ENCODE measurements at regions not wholly inside any gene's neighbourhood (a gene's known extent, or its start where the extent isn't known, plus 50 kb on each side); places are given as distances from the start of the nearest gene placed in this dataset.
"Not testable (repeated sequence)": the region's sequence is repeated elsewhere in the genome, so short reads cannot be mapped to it uniquely, and the experiment has no call there.

GRCh38 chr22:25281675-25282345 lies 62.4 kb downstream of the CRYBB2 start:
- H3K27ac ChIP-seq (ENCODE audit: low read depth) = no peak overlapping the region
- H3K4me1 ChIP-seq (ENCODE audit: insufficient read depth) = no peaks in the 10 kb centered on the region
- WGBS = 7% methylated on average over 26 of the region's 26 CpGs
- no peaks in the 10 kb centered on the region for H3K36me3 ChIP-seq (ENCODE audit: insufficient read depth)
- no peak overlapping the region for H3K4me3 ChIP-seq (ENCODE audit: low read depth, low read length)
- no peak for DNase-seq (ENCODE audit: extremely low spot score)

GRCh38 chr22:25282346-25282670 lies 62.9 kb downstream of the CRYBB2 start:
- H3K4me1 ChIP-seq (ENCODE audit: insufficient read depth) = no peaks in the 10 kb centered on the region
- no peak overlapping the region for H3K4me3 ChIP-seq (ENCODE audit: low read depth, low read length)
- H3K27ac ChIP-seq (ENCODE audit: low read depth) = no peak overlapping the region
- no peak for DNase-seq (ENCODE audit: extremely low spot score)
- no peaks in the 10 kb centered on the region for H3K36me3 ChIP-seq (ENCODE audit: insufficient read depth)
- WGBS = under 1% methylated on average over 17 of the region's 17 CpGs

GRCh38 chr22:25282671-25283561 lies 63.5 kb downstream of the CRYBB2 start:
- Histone ChIP-seq H3K27ac (ENCODE audit: low read depth) (no peak overlapping the region), H3K4me1 (ENCODE audit: insufficient read depth) (no peaks in the 10 kb centered on the region), H3K36me3 (ENCODE audit: insufficient read depth) (no peaks in the 10 kb centered on the region), H3K4me3 (ENCODE audit: low read depth, low read length) (no peak overlapping the region)
- WGBS = 1% methylated on average over 91 of the region's 91 CpGs
- DNase-seq (ENCODE audit: extremely low spot score) = no peak

- H3K4me1 ChIP-seq (ENCODE audit: insufficient read depth); H3K4me3 ChIP-seq (ENCODE audit: low read depth, low read length); H3K36me3 ChIP-seq (ENCODE audit: insufficient read depth); DNase-seq (ENCODE audit: extremely low spot score); H3K27ac ChIP-seq (ENCODE audit: low read depth): not testable (repeated sequence)
- WGBS = 48% methylated on average over 5 of the region's 5 CpGs
Measured at GRCh38 chr22:25288481-25288880, 69.0 kb downstream of the CRYBB2 start.

- 78% methylated on average over 4 of the region's 4 CpGs for WGBS
- H3K4me3 ChIP-seq (ENCODE audit: low read depth, low read length); H3K27ac ChIP-seq (ENCODE audit: low read depth); DNase-seq (ENCODE audit: extremely low spot score); H3K36me3 ChIP-seq (ENCODE audit: insufficient read depth); H3K4me1 ChIP-seq (ENCODE audit: insufficient read depth): not testable (repeated sequence)
Measured at GRCh38 chr22:25301912-25302311, 82.5 kb downstream of the CRYBB2 start.

GRCh38 chr22:25309586-25309985 lies 90.1 kb downstream of the CRYBB2 start:
- H3K36me3 ChIP-seq (ENCODE audit: insufficient read depth); H3K27ac ChIP-seq (ENCODE audit: low read depth); DNase-seq (ENCODE audit: extremely low spot score); H3K4me1 ChIP-seq (ENCODE audit: insufficient read depth); H3K4me3 ChIP-seq (ENCODE audit: low read depth, low read length): not testable (repeated sequence)
- 15% methylated on average over 1 of the region's 4 CpGs for WGBS

GRCh38 chr22:25311924-25312323 lies 92.5 kb downstream of the CRYBB2 start:
- WGBS = 60% methylated on average over 2 of the region's 5 CpGs
- not testable (repeated sequence) for H3K36me3 ChIP-seq (ENCODE audit: insufficient read depth); H3K4me3 ChIP-seq (ENCODE audit: low read depth, low read length); H3K27ac ChIP-seq (ENCODE audit: low read depth); H3K4me1 ChIP-seq (ENCODE audit: insufficient read depth); DNase-seq (ENCODE audit: extremely low spot score)

GRCh38 chr22:25318081-25318823 lies 98.8 kb downstream of the CRYBB2 start:
- Histone ChIP-seq H3K27ac (ENCODE audit: low read depth) (no peak overlapping the region), H3K4me3 (ENCODE audit: low read depth, low read length) (no peak overlapping the region), H3K36me3 (ENCODE audit: insufficient read depth) (no peaks in the 10 kb centered on the region), H3K4me1 (ENCODE audit: insufficient read depth) (no peaks in the 10 kb centered on the region)
- 75% methylated on average over 15 of the region's 15 CpGs for WGBS
- no peak for DNase-seq (ENCODE audit: extremely low spot score)

GRCh38 chr22:25327018-25327755 lies 107.7 kb downstream of the CRYBB2 start:
- H3K4me3 ChIP-seq (ENCODE audit: low read depth, low read length) = no peak overlapping the region
- 80% methylated on average over 16 of the region's 17 CpGs for WGBS
- no peak for DNase-seq (ENCODE audit: extremely low spot score)
- no peaks in the 10 kb centered on the region for H3K36me3 ChIP-seq (ENCODE audit: insufficient read depth)
- H3K4me1 ChIP-seq (ENCODE audit: insufficient read depth) = no peaks in the 10 kb centered on the region
- H3K27ac ChIP-seq (ENCODE audit: low read depth) = no peak overlapping the region

GRCh38 chr22:25331050-25331449 lies 111.6 kb downstream of the CRYBB2 start:
- Histone ChIP-seq H3K4me1 (ENCODE audit: insufficient read depth) (no peaks in the 10 kb centered on the region), H3K4me3 (ENCODE audit: low read depth, low read length) (no peak overlapping the region), H3K36me3 (ENCODE audit: insufficient read depth) (no peaks in the 10 kb centered on the region), H3K27ac (ENCODE audit: low read depth) (no peak overlapping the region)
- no peak for DNase-seq (ENCODE audit: extremely low spot score)
- WGBS = 82% methylated on average over 4 of the region's 4 CpGs

GRCh38 chr22:25331911-25332310 lies 112.5 kb downstream of the CRYBB2 start:
- H3K36me3 ChIP-seq (ENCODE audit: insufficient read depth); H3K27ac ChIP-seq (ENCODE audit: low read depth); H3K4me1 ChIP-seq (ENCODE audit: insufficient read depth); DNase-seq (ENCODE audit: extremely low spot score); H3K4me3 ChIP-seq (ENCODE audit: low read depth, low read length): not testable (repeated sequence)
- 83% methylated on average over 5 of the region's 5 CpGs for WGBS

GRCh38 chr22:25332386-25332785 lies 112.9 kb downstream of the CRYBB2 start:
- no peaks in the 10 kb centered on the region for H3K4me1 ChIP-seq (ENCODE audit: insufficient read depth)
- no peak overlapping the region for H3K4me3 ChIP-seq (ENCODE audit: low read depth, low read length)
- no peak for DNase-seq (ENCODE audit: extremely low spot score)
- WGBS = 92% methylated on average over 11 of the region's 11 CpGs
- no peak overlapping the region for H3K27ac ChIP-seq (ENCODE audit: low read depth)
- H3K36me3 ChIP-seq (ENCODE audit: insufficient read depth) = no peaks in the 10 kb centered on the region

- no peak overlapping the region for H3K27ac ChIP-seq (ENCODE audit: low read depth)
- no peak overlapping the region for H3K4me3 ChIP-seq (ENCODE audit: low read depth, low read length)
- no peak for DNase-seq (ENCODE audit: extremely low spot score)
- H3K4me1 ChIP-seq (ENCODE audit: insufficient read depth) = no peaks in the 10 kb centered on the region
- no peaks in the 10 kb centered on the region for H3K36me3 ChIP-seq (ENCODE audit: insufficient read depth)
- WGBS = 34% methylated on average over 10 of the region's 10 CpGs
Measured at GRCh38 chr22:25334162-25334490, 114.7 kb downstream of the CRYBB2 start.

Measured in urinary bladder (tissue), 3 donors.